SJSA1 (cell line): ENCODE measurements at regions not wholly inside any gene's neighbourhood (a gene's known extent, or its start where the extent isn't known, plus 50 kb on each side); places are given as distances from the start of the nearest gene placed in this dataset.

Experiments
- DNase-seq, 2 experiments: peaks; one replicate each; pipeline ENCODE4 v3.0.0-alpha.2; 2015 to 2020; ENCODE audit warnings: low spot score in 2 of 2, low read depth in 1 of 2
- H3K27ac ChIP-seq: fragments of 250-450 bp; sonication (Bioruptor Pico); 2 replicates; pipeline ENCODE4 v1.5.1; 2020; ENCODE audit warnings: mild to moderate bottlenecking, moderate library complexity
- H3K27me3 ChIP-seq: fragments of 250-450 bp; sonication (Bioruptor Pico); replicated peaks from 2 replicates; pipeline ENCODE4 v1.5.1; 2020; ENCODE audit warnings: mild to moderate bottlenecking, moderate library complexity
- H3K36me3 ChIP-seq: fragments of 250-450 bp; sonication (Bioruptor Pico); 2 replicates; pipeline ENCODE4 v1.5.1; 2020; ENCODE audit warnings: mild to moderate bottlenecking
- H3K4me1 ChIP-seq: fragments of 250-450 bp; sonication (Bioruptor Pico); replicated peaks from 2 replicates; pipeline ENCODE4 v1.6.1; 2021; ENCODE audit warnings: mild to moderate bottlenecking
- H3K4me3 ChIP-seq: fragments of 250-450 bp; sonication (Bioruptor Pico); 2 replicates; pipeline ENCODE4 v1.5.1; 2020; ENCODE audit warnings: mild to moderate bottlenecking
- H3K9me3 ChIP-seq: fragments of 250-450 bp; sonication (Bioruptor Pico); replicated peaks from 2 replicates; pipeline ENCODE4 v1.5.1; 2020; ENCODE audit warnings: mild to moderate bottlenecking

DNA sequence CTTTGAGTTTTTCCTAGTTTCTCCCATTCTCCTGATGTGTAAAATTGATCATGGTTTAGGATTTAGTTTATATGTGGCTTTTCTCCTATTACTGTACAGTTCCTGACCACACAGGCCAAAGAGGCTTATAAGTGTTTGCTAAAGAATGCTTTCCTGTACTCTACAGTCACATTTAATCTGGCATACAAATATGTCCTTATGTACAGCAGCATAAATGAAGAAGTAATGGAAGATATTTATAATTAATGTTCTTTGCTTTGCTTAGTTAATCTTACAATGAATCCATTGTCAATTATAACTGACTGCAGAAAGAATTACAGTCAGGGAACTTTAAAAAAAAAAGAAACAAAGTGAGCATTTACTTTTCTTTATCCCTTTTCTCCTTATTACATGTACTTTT lies 293.9 kb downstream of the KCNC2 start:
- H3K36me3 ChIP-seq, result no peaks in the 10 kb centered on the region
- no peaks in the 10 kb centered on the region for H3K4me1 ChIP-seq
- no peak overlapping the region for H3K4me3 ChIP-seq
- no peaks in the 10 kb centered on the region for H3K9me3 ChIP-seq
- H3K27me3 ChIP-seq, result no peaks in the 10 kb centered on the region
- H3K27ac ChIP-seq, result no peak overlapping the region
- DNase-seq, result no peak

DNA sequence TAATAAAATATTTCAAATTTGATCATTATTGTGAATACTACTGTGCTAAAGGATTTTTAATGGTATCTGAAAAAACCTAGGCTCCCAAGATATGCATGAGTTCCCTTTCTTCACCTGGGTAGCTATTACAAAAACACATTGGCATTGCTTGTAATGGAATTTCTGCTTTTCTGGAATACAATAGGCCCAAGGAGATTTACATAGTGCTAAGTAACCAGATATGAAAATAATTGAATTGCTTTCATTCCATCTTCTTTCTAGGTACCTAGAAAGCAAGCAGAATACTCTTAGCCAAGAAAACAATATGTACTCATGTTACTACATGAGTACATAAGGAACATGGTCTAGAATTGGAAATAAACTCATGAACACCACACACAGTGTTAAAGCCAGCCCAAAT lies 291.9 kb downstream of the KCNC2 start:
- Histone ChIP-seq H3K4me3 (no peak overlapping the region), H3K27me3 (no peaks in the 10 kb centered on the region), H3K36me3 (no peaks in the 10 kb centered on the region), H3K9me3 (no peaks in the 10 kb centered on the region), H3K27ac (no peak overlapping the region), H3K4me1 (no peaks in the 10 kb centered on the region)
- DNase-seq, result no peak

DNA sequence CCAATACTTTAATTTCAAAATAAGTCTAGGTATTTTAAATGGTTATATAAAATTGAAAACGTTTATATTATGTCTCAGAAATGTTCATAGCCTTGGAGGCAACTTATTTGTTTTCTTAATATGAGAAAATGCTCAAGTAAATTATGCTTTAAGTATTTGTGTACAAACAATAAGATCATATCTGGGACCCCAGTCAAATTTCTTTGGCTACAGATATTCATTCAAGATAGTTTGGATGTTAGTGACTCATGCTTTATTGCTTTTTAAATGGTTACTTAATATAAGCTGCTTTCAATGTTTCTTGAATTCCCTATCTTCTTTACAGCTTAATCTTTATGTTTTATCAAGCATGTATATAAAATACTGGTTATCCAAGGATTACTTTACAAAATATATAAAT lies 291.3 kb downstream of the KCNC2 start:
- no peak for DNase-seq
- H3K9me3 ChIP-seq, result no peaks in the 10 kb centered on the region
- no peaks in the 10 kb centered on the region for H3K36me3 ChIP-seq
- H3K27ac ChIP-seq, result no peak overlapping the region
- no peak overlapping the region for H3K4me3 ChIP-seq
- H3K27me3 ChIP-seq, result no peaks in the 10 kb centered on the region
- H3K4me1 ChIP-seq, result no peaks in the 10 kb centered on the region

DNA sequence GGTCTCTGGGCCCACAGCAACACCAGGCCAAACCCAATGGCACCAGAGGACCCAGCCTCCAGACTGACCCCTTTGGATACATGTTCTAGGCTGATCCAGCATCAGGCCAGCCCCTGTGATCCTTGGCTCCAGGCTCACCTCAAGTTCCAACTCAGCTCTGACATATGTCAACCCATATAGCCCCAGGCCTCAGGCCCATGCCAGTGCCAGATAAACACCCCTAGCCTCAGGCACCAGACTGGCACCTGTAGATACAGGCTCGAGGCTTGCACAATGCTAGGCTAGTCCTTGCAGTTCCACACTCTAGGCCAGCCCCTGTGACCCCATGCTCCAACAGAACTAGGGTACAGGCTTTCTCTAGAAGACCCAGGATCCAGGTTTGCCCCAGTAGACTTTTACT lies 287.5 kb downstream of the KCNC2 start:
- H3K4me3 ChIP-seq, result no peak overlapping the region
- no peak overlapping the region for H3K27ac ChIP-seq
- no peaks in the 10 kb centered on the region for H3K36me3 ChIP-seq
- no peaks in the 10 kb centered on the region for H3K4me1 ChIP-seq
- 0 out of 2 replicates have a peak, but pooled peaks cover 2% of the 10 kb centered on the region for H3K9me3 ChIP-seq
- DNase-seq, result no peak
- no peaks in the 10 kb centered on the region for H3K27me3 ChIP-seq

DNA sequence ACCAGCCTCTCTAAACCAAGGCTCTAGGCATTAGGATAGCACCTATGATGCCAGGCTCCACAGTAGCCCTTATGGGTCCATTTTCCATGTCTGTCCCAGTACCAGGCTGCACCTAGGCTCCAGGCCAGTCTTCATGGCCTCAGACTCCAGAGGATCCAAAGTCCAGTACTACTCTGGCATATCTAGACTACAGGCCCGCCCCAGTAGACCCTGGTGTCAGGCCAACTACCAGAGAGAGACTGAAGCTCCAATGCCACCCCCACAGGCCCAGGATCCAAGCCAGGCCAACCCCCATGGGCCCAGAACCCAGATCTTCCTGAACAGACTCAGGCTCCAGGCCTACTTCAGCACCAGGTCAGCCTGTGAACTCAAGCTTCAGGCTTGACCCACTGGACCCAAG lies 287.0 kb downstream of the KCNC2 start:
- Histone ChIP-seq H3K27me3 (no peaks in the 10 kb centered on the region), H3K36me3 (no peaks in the 10 kb centered on the region), H3K4me1 (no peaks in the 10 kb centered on the region), H3K4me3 (no peak overlapping the region), H3K9me3 (0 out of 2 replicates have a peak, but pooled peaks cover 2% of the 10 kb centered on the region), H3K27ac (no peak overlapping the region)
- no peak for DNase-seq

DNA sequence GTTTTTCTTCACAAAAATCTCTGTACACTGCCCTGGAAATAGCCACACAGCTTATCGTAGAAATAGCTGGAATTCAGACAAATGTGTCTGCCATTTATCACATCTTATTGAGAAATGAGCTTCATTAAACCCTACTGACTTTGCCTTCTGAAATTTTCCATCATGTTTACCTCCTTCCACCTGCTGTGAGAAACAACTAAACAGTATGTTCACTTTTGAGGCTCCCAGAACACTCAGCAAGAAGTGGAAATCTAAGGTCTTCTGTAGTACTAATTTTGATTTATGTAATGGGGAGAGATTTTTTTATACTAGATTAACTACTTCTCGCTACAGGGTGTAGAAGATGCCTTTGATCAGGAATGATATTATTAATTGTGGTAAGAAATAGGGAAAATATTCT lies 268.0 kb downstream of the KCNC2 start:
- no peak overlapping the region for H3K27ac ChIP-seq
- H3K4me3 ChIP-seq, result no peak overlapping the region
- no peaks in the 10 kb centered on the region for H3K9me3 ChIP-seq
- H3K4me1 ChIP-seq, result no peaks in the 10 kb centered on the region
- H3K36me3 ChIP-seq, result no peaks in the 10 kb centered on the region
- H3K27me3 ChIP-seq, result no peaks in the 10 kb centered on the region
- no peak for DNase-seq

DNA sequence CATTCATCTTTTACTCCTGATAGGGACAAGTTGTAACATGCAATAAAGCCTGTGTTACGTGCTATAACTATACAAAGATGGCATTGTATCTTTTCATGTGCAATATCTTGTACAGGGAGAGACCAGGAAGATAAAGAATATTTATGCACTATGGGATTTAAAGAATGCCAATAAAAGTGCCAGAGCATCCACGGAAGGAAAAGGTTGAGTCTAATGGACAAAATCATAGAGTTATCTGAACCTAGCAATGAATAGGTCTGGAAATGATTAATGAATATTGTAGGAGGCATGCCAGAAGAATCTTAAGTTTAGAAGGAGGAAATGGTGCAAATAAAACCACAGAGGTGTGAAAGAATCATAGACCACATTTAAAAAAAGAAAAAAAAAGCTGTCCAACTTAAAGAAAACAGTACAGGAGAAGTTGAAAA lies 263.9 kb downstream of the KCNC2 start:
- Histone ChIP-seq H3K9me3 (no peaks in the 10 kb centered on the region), H3K4me3 (no peak overlapping the region), H3K36me3 (no peaks in the 10 kb centered on the region), H3K27ac (no peak overlapping the region), H3K27me3 (no peaks in the 10 kb centered on the region), H3K4me1 (no peaks in the 10 kb centered on the region)
- DNase-seq, result no peak

DNA sequence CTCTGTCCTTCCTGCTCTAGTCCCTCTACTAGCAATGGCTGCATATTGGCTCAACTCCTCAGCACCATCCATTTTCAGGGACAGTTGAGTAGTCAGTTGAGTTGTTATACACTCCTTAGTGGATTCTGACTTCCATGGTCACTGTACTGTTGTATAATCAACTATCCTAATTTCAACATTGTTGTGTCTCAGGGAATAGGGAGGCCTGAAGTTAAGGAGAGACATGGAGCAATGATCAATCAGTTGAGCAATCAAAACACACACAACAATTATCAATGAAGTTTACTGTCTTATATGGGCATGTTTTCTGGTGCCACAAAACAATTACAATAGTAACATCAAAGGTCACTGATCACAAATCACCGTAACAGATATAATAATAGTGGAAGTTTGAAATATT lies 255.9 kb downstream of the KCNC2 start:
- H3K4me3 ChIP-seq, result no peak overlapping the region
- H3K36me3 ChIP-seq, result no peaks in the 10 kb centered on the region
- no peak for DNase-seq
- no peak overlapping the region for H3K27ac ChIP-seq
- no peaks in the 10 kb centered on the region for H3K9me3 ChIP-seq
- H3K27me3 ChIP-seq, result no peaks in the 10 kb centered on the region
- H3K4me1 ChIP-seq, result no peaks in the 10 kb centered on the region

DNA sequence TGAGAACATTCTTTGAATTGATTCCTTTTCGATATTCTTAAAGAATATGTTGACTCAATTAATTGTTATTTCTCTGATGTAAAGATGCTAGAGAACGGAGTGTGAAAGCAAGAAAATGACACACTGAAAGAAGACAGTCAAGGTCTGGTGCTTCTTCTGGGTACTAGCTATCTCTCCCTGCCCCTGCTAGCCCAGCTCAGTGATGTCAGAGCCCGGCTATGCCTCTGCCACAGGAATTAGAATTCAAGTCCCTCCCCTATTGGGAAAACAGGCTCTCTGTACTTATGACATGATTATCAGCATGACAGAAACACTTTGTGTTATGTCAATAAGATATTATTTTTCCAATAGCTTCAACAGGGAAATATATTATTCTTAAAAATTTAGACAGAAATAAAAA lies 252.4 kb downstream of the KCNC2 start:
- Histone ChIP-seq H3K4me1 (no peaks in the 10 kb centered on the region), H3K4me3 (no peak overlapping the region), H3K27ac (no peak overlapping the region), H3K9me3 (no peaks in the 10 kb centered on the region), H3K27me3 (no peaks in the 10 kb centered on the region; the same call in 1 of the 2 replicates), H3K36me3 (no peaks in the 10 kb centered on the region)
- DNase-seq, result no peak

DNA sequence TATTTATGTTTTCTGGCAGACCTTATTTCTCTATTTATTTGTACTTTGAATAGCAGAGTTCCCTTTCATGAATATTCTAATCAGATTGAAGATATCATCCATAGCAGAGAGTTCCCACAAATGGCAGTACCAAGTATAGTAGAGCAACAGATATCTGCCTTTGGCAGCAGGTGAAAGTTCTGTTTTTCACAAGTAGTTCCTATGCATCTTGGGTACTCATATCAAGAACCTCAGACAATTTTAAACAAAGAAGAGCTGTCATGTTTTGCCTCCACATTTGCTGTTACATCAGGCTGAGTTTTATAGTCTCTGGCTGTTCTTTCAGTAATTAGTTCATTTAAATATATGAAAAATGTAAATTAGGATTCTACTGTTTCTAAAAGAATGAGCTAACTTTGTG lies 252.0 kb downstream of the KCNC2 start:
- Histone ChIP-seq H3K9me3 (no peaks in the 10 kb centered on the region), H3K27ac (no peak overlapping the region), H3K36me3 (no peaks in the 10 kb centered on the region), H3K27me3 (no peaks in the 10 kb centered on the region; the same call in 1 of the 2 replicates), H3K4me3 (no peak overlapping the region), H3K4me1 (no peaks in the 10 kb centered on the region)
- no peak for DNase-seq

DNA sequence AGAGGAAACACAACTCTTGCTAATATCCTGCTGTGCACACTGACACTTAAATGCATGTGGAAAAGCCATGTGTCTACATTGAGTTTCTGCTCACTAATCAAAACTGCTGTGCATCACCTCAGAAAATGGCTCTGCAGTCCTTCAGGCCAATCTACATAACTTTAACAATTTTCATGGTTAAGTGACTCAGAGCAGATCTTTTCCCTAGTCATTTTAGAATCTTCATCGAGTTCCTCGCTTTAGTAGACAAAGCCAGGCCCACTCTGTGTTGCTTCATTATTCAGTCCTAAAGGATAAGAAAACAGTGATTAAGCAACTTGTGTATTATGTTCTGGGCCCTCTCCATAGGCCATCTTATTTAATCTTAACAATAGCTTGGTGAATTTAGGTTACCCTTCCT lies 250.0 kb downstream of the KCNC2 start:
- Histone ChIP-seq H3K27me3 (no peaks in the 10 kb centered on the region; the same call in 1 of the 2 replicates), H3K4me3 (no peak overlapping the region)

DNA sequence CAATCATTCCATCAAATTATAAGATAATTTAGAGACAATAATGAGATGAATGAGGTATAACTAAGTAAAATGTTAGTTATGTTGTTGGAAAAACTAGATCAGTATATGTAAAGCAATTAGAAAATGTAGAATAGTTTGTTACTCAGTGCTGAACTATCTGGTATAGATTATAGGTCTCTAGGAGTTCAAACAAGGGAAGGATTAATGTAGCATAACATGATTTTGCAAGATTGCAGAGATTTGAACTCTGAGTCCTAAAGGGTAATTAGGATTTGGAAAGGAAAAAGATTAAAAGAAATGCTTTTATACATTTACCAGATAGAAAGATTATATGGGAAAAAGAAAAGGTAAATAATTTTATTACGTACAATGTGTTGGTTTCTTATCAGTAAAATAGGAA lies 246.3 kb downstream of the KCNC2 start:
- no peak overlapping the region for H3K27ac ChIP-seq
- H3K4me3 ChIP-seq, result no peak overlapping the region
- no peaks in the 10 kb centered on the region for H3K36me3 ChIP-seq
- no peaks in the 10 kb centered on the region; the same call in 1 of the 2 replicates for H3K27me3 ChIP-seq
- no peak for DNase-seq
- no peaks in the 10 kb centered on the region for H3K4me1 ChIP-seq
- no peaks in the 10 kb centered on the region for H3K9me3 ChIP-seq

More for the DNA sequence above, 250.0 kb downstream of the KCNC2 start:
- Histone ChIP-seq H3K9me3 (no peaks in the 10 kb centered on the region), H3K27ac (no peak overlapping the region), H3K4me1 (no peaks in the 10 kb centered on the region), H3K36me3 (no peaks in the 10 kb centered on the region)
- DNase-seq, result no peak

DNA sequence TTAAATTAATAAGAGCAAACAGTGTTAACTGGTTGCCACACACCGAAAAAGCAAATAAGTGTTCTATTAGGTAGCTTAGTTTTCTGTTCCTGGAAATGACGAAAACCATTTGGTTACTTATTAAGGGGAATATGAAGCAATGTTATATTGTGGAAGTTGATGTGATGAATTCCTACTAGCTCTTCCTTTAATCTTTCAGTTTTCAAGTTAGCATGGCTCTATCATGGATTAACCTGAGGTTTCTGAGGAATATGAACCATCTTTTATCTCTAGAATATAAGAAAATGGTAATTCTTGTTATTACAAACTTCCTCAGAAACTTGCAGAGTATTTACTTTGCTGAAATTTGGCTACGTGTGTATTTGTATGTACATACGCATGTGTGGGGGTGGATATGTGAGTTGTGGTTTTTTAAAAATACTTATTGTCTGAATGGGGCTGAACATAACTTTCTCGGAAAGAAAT lies 245.7 kb downstream of the KCNC2 start:
- H3K9me3 ChIP-seq, result no peaks in the 10 kb centered on the region
- H3K36me3 ChIP-seq, result no peaks in the 10 kb centered on the region
- H3K27ac ChIP-seq, result no peak overlapping the region
- H3K4me3 ChIP-seq, result no peak overlapping the region
- H3K27me3 ChIP-seq, result no peaks in the 10 kb centered on the region; the same call in 1 of the 2 replicates
- no peaks in the 10 kb centered on the region for H3K4me1 ChIP-seq
- no peak for DNase-seq

DNA sequence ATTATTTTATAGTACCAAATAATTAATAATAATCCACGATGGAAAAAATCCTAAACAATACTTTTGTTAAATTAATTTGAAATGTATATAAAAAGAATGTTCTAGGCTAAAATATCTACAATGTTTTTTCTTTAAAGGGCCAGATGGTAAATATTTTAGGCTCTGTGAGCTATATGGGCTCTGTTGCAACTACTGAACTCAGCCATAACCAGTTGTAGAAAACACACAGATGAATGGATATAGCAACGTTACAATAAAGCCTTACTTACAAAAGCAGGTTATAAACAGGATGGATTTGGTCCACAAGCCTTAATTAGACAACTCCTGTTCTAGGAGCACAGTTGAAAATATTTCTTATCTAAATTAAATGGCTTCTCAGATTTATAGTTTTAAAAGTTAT lies 245.2 kb downstream of the KCNC2 start:
- Histone ChIP-seq H3K27ac (no peak overlapping the region), H3K36me3 (no peaks in the 10 kb centered on the region), H3K4me3 (no peak overlapping the region), H3K27me3 (no peaks in the 10 kb centered on the region; the same call in 1 of the 2 replicates), H3K9me3 (no peaks in the 10 kb centered on the region), H3K4me1 (no peaks in the 10 kb centered on the region)
- DNase-seq, result no peak

DNA sequence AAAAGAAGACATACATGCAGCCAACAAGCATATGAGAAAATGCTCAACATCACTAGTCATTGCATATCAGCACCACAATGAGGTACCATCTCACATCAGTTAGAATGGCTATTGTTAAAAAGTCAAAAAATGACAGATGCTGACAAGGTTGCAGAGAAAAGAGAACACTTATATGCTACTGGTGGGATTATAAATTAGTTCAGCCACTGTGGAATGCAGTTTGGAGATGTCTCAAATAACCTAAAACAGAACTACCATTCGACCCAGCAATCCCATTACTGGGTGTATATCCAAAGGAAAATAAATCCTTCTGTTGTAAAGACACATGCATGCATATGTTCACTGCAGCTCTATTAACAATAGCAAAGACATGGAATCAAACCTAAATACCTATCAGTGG lies 238.4 kb downstream of the KCNC2 start:
- no peaks in the 10 kb centered on the region for H3K36me3 ChIP-seq
- no peaks in the 10 kb centered on the region for H3K9me3 ChIP-seq
- H3K4me1 ChIP-seq, result no peaks in the 10 kb centered on the region
- no peaks in the 10 kb centered on the region for H3K27me3 ChIP-seq
- H3K27ac ChIP-seq, result no peak overlapping the region
- no peak for DNase-seq
- H3K4me3 ChIP-seq, result no peak overlapping the region
